ENCODE measurements at regions not wholly inside any gene's neighbourhood (a gene's known extent, or its start where the extent isn't known, plus 50 kb on each side); places are given as distances from the start of the nearest gene placed in this dataset.
"Not testable (repeated sequence)": the region's sequence is repeated elsewhere in the genome, so short reads cannot be mapped to it uniquely, and the experiment has no call there.

- Histone ChIP-seq H3K9me2 (ENCODE audit: low read depth, low read length) (no peaks in the 10 kb centered on the region), H3K27me3 (ENCODE audit: insufficient read depth, low read length) (no peaks in the 10 kb centered on the region), H3K4me2 (ENCODE audit: low read length) (no peak overlapping the region), H3K27ac (ENCODE audit: low read depth, low read length, poor library complexity, severe bottlenecking) (no peak overlapping the region), H3K79me2 (ENCODE audit: insufficient read depth, low read length) (no peaks in the 10 kb centered on the region), H2AFZ (ENCODE audit: low read length) (no peak overlapping the region), H3K36me3 (ENCODE audit: insufficient read depth, low read length) (no peaks in the 10 kb centered on the region), H3K4me3 (ENCODE audit: low read depth, low read length, poor library complexity, severe bottlenecking) (no peak overlapping the region), H3K9ac (ENCODE audit: low read length) (no peak overlapping the region), H4K20me1 (ENCODE audit: insufficient read depth, low read length) (no peaks in the 10 kb centered on the region), H3K4me1 (ENCODE audit: insufficient read depth, low read length, severe bottlenecking) (no peaks in the 10 kb centered on the region), H3K9me3 (ENCODE audit: low read length) (no peaks in the 10 kb centered on the region), H3F3A (ENCODE audit: insufficient read depth, low read length) (no peaks in the 10 kb centered on the region)
- TF ChIP-seq EZH2 (IDR thresholded peaks at IDR 0.05; ENCODE audit: borderline replicate concordance, low read length) = no peak
- no peak for TF ChIP-seq CTCF (IDR thresholded peaks at IDR 0.05; ENCODE audit: low read length)
Observed at GRCh38 chr12:126967152-126967551, 1299.8 kb upstream of the TMEM132C start.

DNA sequence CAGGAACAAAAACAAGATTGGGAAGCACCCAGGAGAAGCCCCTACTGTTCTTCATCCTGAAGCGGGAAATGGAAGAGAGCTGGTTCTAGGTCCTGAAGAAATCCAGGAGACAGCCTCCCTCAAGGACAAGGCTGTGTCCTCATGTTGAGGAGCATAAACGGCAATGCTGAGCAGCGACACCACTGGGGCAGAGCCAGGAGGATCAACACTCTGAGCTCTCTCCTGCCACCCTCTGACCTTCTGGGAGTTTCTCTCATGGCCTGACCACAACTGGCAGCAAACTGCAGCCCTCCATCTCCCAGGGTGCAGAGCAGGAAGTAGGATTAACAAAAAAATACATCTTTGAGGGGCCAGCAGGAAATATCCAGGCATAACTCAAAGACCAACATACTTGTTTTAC is 1292.2 kb upstream of the TMEM132C start:
- Histone ChIP-seq H3K27me3 (ENCODE audit: insufficient read depth, low read length) (no peaks in the 10 kb centered on the region), H3K9me3 (ENCODE audit: low read length) (no peaks in the 10 kb centered on the region), H3K36me3 (ENCODE audit: insufficient read depth, low read length) (no peaks in the 10 kb centered on the region), H3K9me2 (ENCODE audit: low read depth, low read length) (no peaks in the 10 kb centered on the region), H3F3A (ENCODE audit: insufficient read depth, low read length) (no peaks in the 10 kb centered on the region), H3K79me2 (ENCODE audit: insufficient read depth, low read length) (no peaks in the 10 kb centered on the region), H3K9ac (ENCODE audit: low read length) (no peak overlapping the region), H3K4me3 (ENCODE audit: low read depth, low read length, poor library complexity, severe bottlenecking) (no peak overlapping the region), H3K4me2 (ENCODE audit: low read length) (no peak overlapping the region), H4K20me1 (ENCODE audit: insufficient read depth, low read length) (no peaks in the 10 kb centered on the region), H3K4me1 (ENCODE audit: insufficient read depth, low read length, severe bottlenecking) (no peaks in the 10 kb centered on the region), H3K27ac (ENCODE audit: low read depth, low read length, poor library complexity, severe bottlenecking) (no peak overlapping the region), H2AFZ (ENCODE audit: low read length) (no peak overlapping the region)
- TF ChIP-seq EZH2 (IDR thresholded peaks at IDR 0.05; ENCODE audit: borderline replicate concordance, low read length) = no peak
- no peak for TF ChIP-seq CTCF (IDR thresholded peaks at IDR 0.05; ENCODE audit: low read length)

DNA sequence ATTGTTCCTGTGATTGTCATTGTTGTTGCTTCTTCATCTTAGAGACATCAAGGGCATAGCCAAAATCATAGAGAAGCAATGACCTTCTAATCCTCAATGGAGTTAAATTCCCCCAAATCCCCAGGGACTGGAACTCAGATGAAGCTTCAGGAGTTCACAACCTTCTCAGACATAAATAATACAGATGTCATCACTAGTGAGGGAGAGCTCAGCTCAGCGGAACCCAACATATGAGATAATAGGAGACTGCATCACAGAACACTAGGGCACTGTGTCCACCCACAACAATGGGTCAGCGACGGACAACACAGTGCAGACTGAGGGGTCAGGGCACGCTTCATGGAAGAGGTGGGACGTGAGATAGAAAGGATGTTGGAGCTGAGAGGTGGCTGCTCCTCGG is 1290.4 kb upstream of the TMEM132C start:
- Histone ChIP-seq H3F3A (ENCODE audit: insufficient read depth, low read length) (no peaks in the 10 kb centered on the region), H3K79me2 (ENCODE audit: insufficient read depth, low read length) (no peaks in the 10 kb centered on the region), H3K9me3 (ENCODE audit: low read length) (no peaks in the 10 kb centered on the region), H3K4me1 (ENCODE audit: insufficient read depth, low read length, severe bottlenecking) (no peaks in the 10 kb centered on the region), H3K9ac (ENCODE audit: low read length) (no peak overlapping the region), H4K20me1 (ENCODE audit: insufficient read depth, low read length) (no peaks in the 10 kb centered on the region), H3K27me3 (ENCODE audit: insufficient read depth, low read length) (no peaks in the 10 kb centered on the region), H3K4me2 (ENCODE audit: low read length) (no peak overlapping the region), H3K36me3 (ENCODE audit: insufficient read depth, low read length) (no peaks in the 10 kb centered on the region), H3K4me3 (ENCODE audit: low read depth, low read length, poor library complexity, severe bottlenecking) (no peak overlapping the region), H3K9me2 (ENCODE audit: low read depth, low read length) (no peaks in the 10 kb centered on the region), H3K27ac (ENCODE audit: low read depth, low read length, poor library complexity, severe bottlenecking) (no peak overlapping the region), H2AFZ (ENCODE audit: low read length) (no peak overlapping the region)
- no peak for TF ChIP-seq CTCF (IDR thresholded peaks at IDR 0.05; ENCODE audit: low read length)
- no peak for TF ChIP-seq EZH2 (IDR thresholded peaks at IDR 0.05; ENCODE audit: borderline replicate concordance, low read length)

- not testable (repeated sequence) for H3K79me2 ChIP-seq (ENCODE audit: insufficient read depth, low read length); H3K27me3 ChIP-seq (ENCODE audit: insufficient read depth, low read length); H3K27ac ChIP-seq (ENCODE audit: low read depth, low read length, poor library complexity, severe bottlenecking); H3K36me3 ChIP-seq (ENCODE audit: insufficient read depth, low read length); H3K9ac ChIP-seq (ENCODE audit: low read length); H3K4me2 ChIP-seq (ENCODE audit: low read length); H3F3A ChIP-seq (ENCODE audit: insufficient read depth, low read length); H4K20me1 ChIP-seq (ENCODE audit: insufficient read depth, low read length); H3K4me3 ChIP-seq (ENCODE audit: low read depth, low read length, poor library complexity, severe bottlenecking); H3K4me1 ChIP-seq (ENCODE audit: insufficient read depth, low read length, severe bottlenecking); H3K9me3 ChIP-seq (ENCODE audit: low read length); H3K9me2 ChIP-seq (ENCODE audit: low read depth, low read length); H2AFZ ChIP-seq (ENCODE audit: low read length)
Observed at GRCh38 chr12:126979564-126979963, 1287.4 kb upstream of the TMEM132C start.
